DND-41 (cell line): ENCODE measurements at regions not wholly inside any gene's neighbourhood (a gene's known extent, or its start where the extent isn't known, plus 50 kb on each side); places are given as distances from the start of the nearest gene placed in this dataset.
A peak's percentile ranks its signal among the peaks of the same experiment; 100 is the strongest.

Source experiments
- ATAC-seq: fragments of 200-7000 bp; cut with Tn5 transposase; 3 replicates; pipeline ENCODE4 v1.9.1; 2021; ENCODE audit warnings: low read depth; ENCODE audit not compliant: insufficient read depth
- DNase-seq: peaks from one replicate; pipeline ENCODE4 v3.0.0-alpha.2; 2020
- H2AFZ ChIP-seq: 2 replicates; pipeline ENCODE4 v1.6.0; 2012; ENCODE audit warnings: low read depth, low read length
- H3K27ac ChIP-seq: 2 replicates; pipeline ENCODE4 v1.5.1; 2012; ENCODE audit warnings: low read length, inconsistent platforms
- H3K27me3 ChIP-seq: fragments of 200-600 bp; sonication (generic); 2 replicates; pipeline ENCODE4 v1.6.0; 2012; ENCODE audit warnings: low read length, mild to moderate bottlenecking, inconsistent platforms; ENCODE audit not compliant: insufficient read depth, poor library complexity
- H3K36me3 ChIP-seq: 2 replicates; pipeline ENCODE4 v1.5.1; 2012; ENCODE audit warnings: low read length, inconsistent platforms; ENCODE audit not compliant: insufficient read depth
- H3K4me1 ChIP-seq: 2 replicates; pipeline ENCODE4 v1.5.1; 2012; ENCODE audit warnings: mild to moderate bottlenecking, low read length; ENCODE audit not compliant: insufficient read depth
- H3K4me2 ChIP-seq: 2 replicates; pipeline ENCODE4 v1.6.0; 2012; ENCODE audit warnings: mild to moderate bottlenecking, moderate library complexity, low read length, inconsistent platforms; ENCODE audit not compliant: insufficient read depth
- H3K4me3 ChIP-seq, 2 experiments: fragments of 200-600 bp in 1 of 2; shearing (Covaris generic) in 1 of 2; 2 replicates each; pipeline ENCODE4 v1.5.1; 2012 to 2016; ENCODE audit warnings: inconsistent platforms in 2 of 2, low read length in 2 of 2, mild to moderate bottlenecking in 2 of 2, low read depth in 1 of 2, moderate library complexity in 1 of 2
- H3K79me2 ChIP-seq: 2 replicates; pipeline ENCODE4 v1.6.0; 2012; ENCODE audit warnings: low read length, inconsistent platforms; ENCODE audit not compliant: insufficient read depth
- H3K9ac ChIP-seq: 2 replicates; pipeline ENCODE4 v1.6.0; 2012; ENCODE audit warnings: low read depth, mild to moderate bottlenecking, inconsistent platforms, low read length, moderate library complexity
- H3K9me3 ChIP-seq: 2 replicates; pipeline ENCODE4 v1.5.1; 2012; ENCODE audit warnings: low read length, moderate library complexity, mild to moderate bottlenecking, inconsistent platforms; ENCODE audit not compliant: insufficient read depth, severe bottlenecking
- H4K20me1 ChIP-seq: 2 replicates; pipeline ENCODE4 v1.6.0; 2012; ENCODE audit warnings: low read length; ENCODE audit not compliant: insufficient read depth
- EZH2 ChIP-seq: IDR thresholded peaks from 3 replicates; pipeline ENCODE4 v1.6.1; 2012; ENCODE audit warnings: borderline replicate concordance, low read depth, mild to moderate bottlenecking, moderate library complexity, low read length, inconsistent platforms; ENCODE audit not compliant: severe bottlenecking
- TF ChIP-seq, protein P1 (sequence below): IDR thresholded peaks from 2 replicates; pipeline ENCODE4 v1.5.1; 2012; ENCODE audit warnings: borderline replicate concordance, low read length, moderate library complexity, mild to moderate bottlenecking; ENCODE audit not compliant: poor library complexity, severe bottlenecking; ENCODE audit errors: extremely low read depth

DNA sequence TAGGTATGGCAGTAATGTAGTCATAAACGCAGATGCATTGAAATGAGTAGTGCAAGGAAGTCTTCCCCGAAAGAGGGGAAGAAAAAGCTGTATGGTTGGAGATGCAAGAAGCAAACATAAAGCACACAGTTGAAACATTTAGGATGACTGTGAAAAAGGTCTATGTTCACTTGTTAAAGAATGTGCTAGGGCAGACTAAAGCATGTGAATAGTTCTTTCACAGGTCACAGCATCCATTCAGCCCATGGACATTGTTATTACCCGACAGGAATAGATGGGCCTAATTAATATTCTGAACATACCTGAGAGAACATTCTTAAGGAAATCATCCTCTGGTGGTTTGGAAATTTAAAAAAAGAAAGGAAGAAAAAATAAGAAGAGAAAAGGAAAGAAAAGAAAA, 595.2 kb downstream of the ZIC1 start:
- no peak for TF ChIP-seq EZH2
- TF ChIP-seq, protein P1, sequence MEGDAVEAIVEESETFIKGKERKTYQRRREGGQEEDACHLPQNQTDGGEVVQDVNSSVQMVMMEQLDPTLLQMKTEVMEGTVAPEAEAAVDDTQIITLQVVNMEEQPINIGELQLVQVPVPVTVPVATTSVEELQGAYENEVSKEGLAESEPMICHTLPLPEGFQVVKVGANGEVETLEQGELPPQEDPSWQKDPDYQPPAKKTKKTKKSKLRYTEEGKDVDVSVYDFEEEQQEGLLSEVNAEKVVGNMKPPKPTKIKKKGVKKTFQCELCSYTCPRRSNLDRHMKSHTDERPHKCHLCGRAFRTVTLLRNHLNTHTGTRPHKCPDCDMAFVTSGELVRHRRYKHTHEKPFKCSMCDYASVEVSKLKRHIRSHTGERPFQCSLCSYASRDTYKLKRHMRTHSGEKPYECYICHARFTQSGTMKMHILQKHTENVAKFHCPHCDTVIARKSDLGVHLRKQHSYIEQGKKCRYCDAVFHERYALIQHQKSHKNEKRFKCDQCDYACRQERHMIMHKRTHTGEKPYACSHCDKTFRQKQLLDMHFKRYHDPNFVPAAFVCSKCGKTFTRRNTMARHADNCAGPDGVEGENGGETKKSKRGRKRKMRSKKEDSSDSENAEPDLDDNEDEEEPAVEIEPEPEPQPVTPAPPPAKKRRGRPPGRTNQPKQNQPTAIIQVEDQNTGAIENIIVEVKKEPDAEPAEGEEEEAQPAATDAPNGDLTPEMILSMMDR: no peak
- no peak overlapping the region for H3K4me3 ChIP-seq
- no peak for ATAC-seq
- H3K79me2 ChIP-seq: no peaks in the 10 kb centered on the region
- H3K27me3 ChIP-seq: no peaks in the 10 kb centered on the region
- no peak overlapping the region for H3K27ac ChIP-seq
- H3K9me3 ChIP-seq: no peaks in the 10 kb centered on the region
- no peaks in the 10 kb centered on the region for H3K4me1 ChIP-seq
- no peaks in the 10 kb centered on the region for H3K36me3 ChIP-seq
- no peaks in the 10 kb centered on the region for H4K20me1 ChIP-seq
- no peak overlapping the region for H2AFZ ChIP-seq
- no peak overlapping the region for H3K4me2 ChIP-seq
- DNase-seq: no peak
- H3K9ac ChIP-seq: no peak overlapping the region

DNA sequence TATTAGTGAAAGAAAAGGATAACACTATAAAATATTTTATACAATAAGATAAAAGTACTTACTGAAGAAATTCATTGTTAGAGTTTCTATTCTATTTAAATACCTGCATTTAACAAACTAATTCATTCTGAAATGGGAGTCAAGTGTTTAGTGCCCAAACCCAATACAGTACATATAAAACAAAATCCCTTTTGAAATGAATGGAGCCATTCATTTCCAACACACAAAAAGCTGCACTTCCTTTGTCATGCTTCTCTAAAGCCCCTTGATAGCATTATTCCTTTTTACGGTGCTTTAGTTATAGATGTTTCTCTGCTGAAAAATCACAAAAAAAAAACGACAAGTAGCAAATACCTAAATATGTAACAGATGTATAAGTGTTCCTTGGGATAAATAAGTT, 596.3 kb downstream of the ZIC1 start:
- Histone ChIP-seq H3K36me3 (no peaks in the 10 kb centered on the region), H3K27me3 (no peaks in the 10 kb centered on the region), H2AFZ (no peak overlapping the region), H3K4me3 (no peak overlapping the region), H3K4me2 (no peak overlapping the region), H4K20me1 (no peaks in the 10 kb centered on the region), H3K9me3 (no peaks in the 10 kb centered on the region), H3K4me1 (no peaks in the 10 kb centered on the region), H3K79me2 (no peaks in the 10 kb centered on the region), H3K9ac (no peak overlapping the region), H3K27ac (no peak overlapping the region)
- no peak for DNase-seq
- no peak for ATAC-seq
- no peak for TF ChIP-seq EZH2
- TF ChIP-seq, protein P1: no peak

DNA sequence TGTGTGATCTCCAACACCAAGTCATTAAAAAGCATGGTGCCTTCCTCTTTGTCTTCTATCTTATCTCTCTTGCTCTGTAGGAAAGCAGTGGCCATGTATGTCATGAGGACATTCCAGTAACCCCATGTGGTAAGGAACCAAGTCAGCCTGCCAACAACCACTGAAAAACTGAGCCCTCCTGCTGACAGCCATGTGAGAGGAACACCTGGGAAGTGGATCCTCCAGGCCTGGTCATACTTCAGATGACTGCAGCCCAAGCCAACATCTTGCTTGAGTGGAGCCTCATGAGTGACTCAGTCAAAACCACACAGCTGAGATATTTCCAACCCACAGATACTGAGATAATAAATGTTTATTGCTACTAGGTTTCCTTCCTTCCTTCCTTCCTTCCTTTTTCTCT, 597.3 kb downstream of the ZIC1 start:
- Histone ChIP-seq H3K9ac (no peak overlapping the region), H3K4me2 (no peak overlapping the region), H3K9me3 (no peaks in the 10 kb centered on the region), H4K20me1 (no peaks in the 10 kb centered on the region), H3K79me2 (no peaks in the 10 kb centered on the region), H2AFZ (peak overlapping the region; percentile 10; the same call in 1 of the 2 replicates), H3K36me3 (no peaks in the 10 kb centered on the region), H3K27ac (no peak overlapping the region), H3K27me3 (no peaks in the 10 kb centered on the region), H3K4me3 (no peak overlapping the region), H3K4me1 (no peaks in the 10 kb centered on the region)
- no peak for DNase-seq
- TF ChIP-seq, protein P1: no peak
- no peak for TF ChIP-seq EZH2
- no peak for ATAC-seq

DNA sequence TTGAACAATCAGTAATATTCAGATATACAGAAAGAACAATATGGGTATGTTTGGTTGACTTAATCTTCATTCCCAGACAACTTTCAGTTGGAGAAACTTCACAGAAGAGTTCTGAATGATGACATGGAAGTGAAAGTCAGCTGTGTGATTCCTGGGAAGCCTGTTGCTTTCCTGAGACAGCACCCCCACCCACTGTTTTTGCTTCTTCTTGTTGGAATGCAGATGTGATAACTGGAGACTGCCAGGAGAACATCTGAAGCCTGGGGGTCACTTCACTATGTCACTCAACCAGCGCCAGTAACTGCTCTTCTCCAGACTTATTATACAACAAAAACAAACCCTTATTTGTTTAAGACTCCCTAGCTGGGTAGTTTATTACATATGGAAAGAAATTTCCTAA, 599.4 kb downstream of the ZIC1 start:
- H3K4me1 ChIP-seq: no peaks in the 10 kb centered on the region
- no peak overlapping the region for H2AFZ ChIP-seq
- no peaks in the 10 kb centered on the region for H3K36me3 ChIP-seq
- H3K4me2 ChIP-seq: no peak overlapping the region
- H3K79me2 ChIP-seq: no peaks in the 10 kb centered on the region
- no peak for ATAC-seq
- H3K9ac ChIP-seq: no peak overlapping the region
- H3K9me3 ChIP-seq: no peaks in the 10 kb centered on the region
- H3K4me3 ChIP-seq: no peak overlapping the region
- no peak for DNase-seq
- no peak for TF ChIP-seq EZH2
- TF ChIP-seq, protein P1: no peak
- H3K27me3 ChIP-seq: no peaks in the 10 kb centered on the region
- H3K27ac ChIP-seq: no peak overlapping the region
- H4K20me1 ChIP-seq: no peaks in the 10 kb centered on the region
